DND-41 (cell line): ENCODE measurements at regions not wholly inside any gene's neighbourhood (a gene's known extent, or its start where the extent isn't known, plus 50 kb on each side); places are given as distances from the start of the nearest gene placed in this dataset.

Experiments
- ATAC-seq: fragments of 200-7000 bp; cut with Tn5 transposase; 3 replicates; pipeline ENCODE4 v1.9.1; 2021; ENCODE audit warnings: low read depth; ENCODE audit not compliant: insufficient read depth
- DNase-seq: peaks from one replicate; pipeline ENCODE4 v3.0.0-alpha.2; 2020
- H2AFZ ChIP-seq: 2 replicates; pipeline ENCODE4 v1.6.0; 2012; ENCODE audit warnings: low read depth, low read length
- H3K27ac ChIP-seq: 2 replicates; pipeline ENCODE4 v1.5.1; 2012; ENCODE audit warnings: low read length, inconsistent platforms
- H3K27me3 ChIP-seq: fragments of 200-600 bp; sonication (generic); 2 replicates; pipeline ENCODE4 v1.6.0; 2012; ENCODE audit warnings: low read length, mild to moderate bottlenecking, inconsistent platforms; ENCODE audit not compliant: insufficient read depth, poor library complexity
- H3K36me3 ChIP-seq: 2 replicates; pipeline ENCODE4 v1.5.1; 2012; ENCODE audit warnings: low read length, inconsistent platforms; ENCODE audit not compliant: insufficient read depth
- H3K4me1 ChIP-seq: 2 replicates; pipeline ENCODE4 v1.5.1; 2012; ENCODE audit warnings: mild to moderate bottlenecking, low read length; ENCODE audit not compliant: insufficient read depth
- H3K4me2 ChIP-seq: 2 replicates; pipeline ENCODE4 v1.6.0; 2012; ENCODE audit warnings: mild to moderate bottlenecking, moderate library complexity, low read length, inconsistent platforms; ENCODE audit not compliant: insufficient read depth
- H3K4me3 ChIP-seq, 2 experiments: fragments of 200-600 bp in 1 of 2; shearing (Covaris generic) in 1 of 2; 2 replicates each; pipeline ENCODE4 v1.5.1; 2012 to 2016; ENCODE audit warnings: inconsistent platforms in 2 of 2, low read length in 2 of 2, mild to moderate bottlenecking in 2 of 2, low read depth in 1 of 2, moderate library complexity in 1 of 2
- H3K79me2 ChIP-seq: 2 replicates; pipeline ENCODE4 v1.6.0; 2012; ENCODE audit warnings: low read length, inconsistent platforms; ENCODE audit not compliant: insufficient read depth
- H3K9ac ChIP-seq: 2 replicates; pipeline ENCODE4 v1.6.0; 2012; ENCODE audit warnings: low read depth, mild to moderate bottlenecking, inconsistent platforms, low read length, moderate library complexity
- H3K9me3 ChIP-seq: 2 replicates; pipeline ENCODE4 v1.5.1; 2012; ENCODE audit warnings: low read length, moderate library complexity, mild to moderate bottlenecking, inconsistent platforms; ENCODE audit not compliant: insufficient read depth, severe bottlenecking
- H4K20me1 ChIP-seq: 2 replicates; pipeline ENCODE4 v1.6.0; 2012; ENCODE audit warnings: low read length; ENCODE audit not compliant: insufficient read depth
- EZH2 ChIP-seq: IDR thresholded peaks from 3 replicates; pipeline ENCODE4 v1.6.1; 2012; ENCODE audit warnings: borderline replicate concordance, low read depth, mild to moderate bottlenecking, moderate library complexity, low read length, inconsistent platforms; ENCODE audit not compliant: severe bottlenecking
- TF ChIP-seq, protein P1 (sequence below): IDR thresholded peaks from 2 replicates; pipeline ENCODE4 v1.5.1; 2012; ENCODE audit warnings: borderline replicate concordance, low read length, moderate library complexity, mild to moderate bottlenecking; ENCODE audit not compliant: poor library complexity, severe bottlenecking; ENCODE audit errors: extremely low read depth

DNA sequence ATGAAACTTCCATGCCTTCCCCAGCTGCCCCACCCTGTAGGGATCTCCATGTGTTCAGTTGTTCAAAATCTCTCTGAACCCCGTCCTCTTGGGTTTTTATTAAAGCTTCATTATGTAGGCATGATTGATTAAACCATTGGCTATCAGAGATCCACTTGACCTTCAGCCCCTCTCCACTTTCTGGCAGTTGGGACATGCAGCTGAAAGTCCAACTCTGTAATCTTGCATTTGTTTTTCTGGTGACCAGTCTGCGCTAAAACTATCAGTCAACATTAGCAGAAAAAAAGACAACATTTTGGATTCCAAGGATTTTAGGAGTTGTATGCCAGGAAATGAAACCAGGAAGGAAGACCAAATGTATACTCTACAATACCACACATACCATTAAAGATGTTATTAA lies 1115.1 kb downstream of the XPNPEP1 start:
- H3K9ac ChIP-seq: no peak overlapping the region
- no peak overlapping the region for H3K4me2 ChIP-seq
- H3K27ac ChIP-seq: no peak overlapping the region
- ATAC-seq (no peak), DNase-seq (no peak)
- TF ChIP-seq, protein P1, sequence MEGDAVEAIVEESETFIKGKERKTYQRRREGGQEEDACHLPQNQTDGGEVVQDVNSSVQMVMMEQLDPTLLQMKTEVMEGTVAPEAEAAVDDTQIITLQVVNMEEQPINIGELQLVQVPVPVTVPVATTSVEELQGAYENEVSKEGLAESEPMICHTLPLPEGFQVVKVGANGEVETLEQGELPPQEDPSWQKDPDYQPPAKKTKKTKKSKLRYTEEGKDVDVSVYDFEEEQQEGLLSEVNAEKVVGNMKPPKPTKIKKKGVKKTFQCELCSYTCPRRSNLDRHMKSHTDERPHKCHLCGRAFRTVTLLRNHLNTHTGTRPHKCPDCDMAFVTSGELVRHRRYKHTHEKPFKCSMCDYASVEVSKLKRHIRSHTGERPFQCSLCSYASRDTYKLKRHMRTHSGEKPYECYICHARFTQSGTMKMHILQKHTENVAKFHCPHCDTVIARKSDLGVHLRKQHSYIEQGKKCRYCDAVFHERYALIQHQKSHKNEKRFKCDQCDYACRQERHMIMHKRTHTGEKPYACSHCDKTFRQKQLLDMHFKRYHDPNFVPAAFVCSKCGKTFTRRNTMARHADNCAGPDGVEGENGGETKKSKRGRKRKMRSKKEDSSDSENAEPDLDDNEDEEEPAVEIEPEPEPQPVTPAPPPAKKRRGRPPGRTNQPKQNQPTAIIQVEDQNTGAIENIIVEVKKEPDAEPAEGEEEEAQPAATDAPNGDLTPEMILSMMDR: no peak
- TF ChIP-seq EZH2: no peak
- no peaks in the 10 kb centered on the region for H3K79me2 ChIP-seq
- H3K4me3 ChIP-seq: no peak overlapping the region
- H3K4me1 ChIP-seq: no peaks in the 10 kb centered on the region
- no peaks in the 10 kb centered on the region for H3K9me3 ChIP-seq
- H3K36me3 ChIP-seq: no peaks in the 10 kb centered on the region
- H4K20me1 ChIP-seq: no peaks in the 10 kb centered on the region
- no peaks in the 10 kb centered on the region for H3K27me3 ChIP-seq
- H2AFZ ChIP-seq: no peak overlapping the region

DNA sequence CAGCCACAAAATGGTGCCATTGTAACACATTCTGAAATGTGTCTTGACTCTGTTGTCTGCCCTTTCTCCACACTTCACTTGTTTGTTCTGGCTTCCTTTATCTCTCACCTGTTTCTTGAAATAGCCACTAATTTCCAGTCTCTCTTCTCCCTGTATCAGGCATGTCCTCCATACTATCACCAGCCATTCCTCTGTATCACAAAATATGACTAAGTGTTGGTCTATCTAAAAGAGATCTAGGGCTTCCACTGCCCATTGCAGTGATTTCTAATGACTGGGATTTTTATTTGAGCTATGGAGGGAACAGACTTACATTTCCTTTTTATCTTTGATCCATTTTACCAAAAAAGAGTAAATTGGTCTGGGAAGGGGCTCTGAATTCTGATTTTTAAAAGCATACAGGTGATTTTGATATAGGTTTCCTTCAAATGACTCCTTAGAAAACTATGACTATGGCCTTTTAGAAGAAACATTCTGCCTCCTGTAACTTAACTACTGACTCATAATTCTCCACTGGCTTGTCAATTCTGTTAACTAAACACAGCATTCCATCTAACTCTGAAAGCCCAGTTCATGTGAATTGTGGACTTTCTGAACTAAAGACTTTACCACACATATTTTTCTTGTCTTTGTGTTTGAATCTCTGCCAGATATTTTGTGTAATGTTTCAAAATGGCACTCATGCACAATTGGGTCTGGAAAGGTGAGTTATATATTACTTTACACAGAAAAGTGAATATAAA lies 1121.4 kb downstream of the XPNPEP1 start:
- Histone ChIP-seq H4K20me1 (no peaks in the 10 kb centered on the region), H3K4me3 (no peak overlapping the region), H3K4me1 (no peaks in the 10 kb centered on the region), H3K9ac (no peak overlapping the region), H3K27ac (no peak overlapping the region), H3K27me3 (no peaks in the 10 kb centered on the region), H3K9me3 (no peaks in the 10 kb centered on the region), H3K79me2 (no peaks in the 10 kb centered on the region), H2AFZ (no peak overlapping the region), H3K4me2 (no peak overlapping the region), H3K36me3 (no peaks in the 10 kb centered on the region)
- ATAC-seq (no peak), DNase-seq (no peak)
- no peak for TF ChIP-seq EZH2
- TF ChIP-seq, protein P1: no peak

DNA sequence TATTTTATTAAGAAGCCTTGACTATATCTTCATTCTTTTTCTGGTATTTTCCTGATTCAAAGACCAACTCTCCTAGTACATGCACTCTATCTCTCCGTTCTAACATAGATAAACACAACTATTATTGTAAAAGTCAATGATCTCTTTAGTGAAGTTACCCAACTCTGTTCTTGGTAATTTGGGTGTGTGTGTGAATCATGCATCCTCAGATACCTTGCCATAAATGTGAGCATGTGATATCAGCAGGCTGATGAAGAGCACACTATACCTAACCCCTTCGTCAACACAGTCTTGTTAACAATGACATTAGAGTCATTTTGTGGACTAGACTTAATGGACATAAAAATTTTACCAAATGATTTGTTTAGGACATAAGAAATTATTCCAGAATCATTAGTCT lies 1122.1 kb downstream of the XPNPEP1 start:
- Histone ChIP-seq H3K27me3 (no peaks in the 10 kb centered on the region), H3K4me2 (no peak overlapping the region), H4K20me1 (no peaks in the 10 kb centered on the region), H3K4me1 (no peaks in the 10 kb centered on the region), H2AFZ (no peak overlapping the region), H3K79me2 (no peaks in the 10 kb centered on the region), H3K27ac (no peak overlapping the region), H3K9me3 (no peaks in the 10 kb centered on the region), H3K4me3 (no peak overlapping the region), H3K9ac (no peak overlapping the region), H3K36me3 (no peaks in the 10 kb centered on the region)
- no peak for ATAC-seq
- no peak for DNase-seq
- no peak for TF ChIP-seq EZH2
- TF ChIP-seq, protein P1: no peak

DNA sequence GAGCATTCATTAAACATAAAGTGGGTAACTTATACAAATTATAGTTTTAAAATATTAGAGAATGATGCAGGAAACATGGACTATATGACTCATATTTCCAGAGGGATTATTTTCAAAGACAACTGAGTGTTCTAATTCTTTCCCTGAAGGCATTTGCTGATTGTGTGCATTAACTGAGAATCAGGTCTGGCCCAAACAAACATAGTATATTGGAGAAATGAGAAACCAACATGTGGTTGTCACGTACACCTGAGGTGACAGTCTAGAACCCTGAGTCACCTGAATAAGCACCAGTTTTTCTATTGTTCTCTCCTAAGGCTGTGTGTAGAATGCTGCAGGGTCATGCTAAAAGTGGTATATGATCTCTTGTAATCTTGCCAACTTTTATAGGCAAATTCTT lies 1125.7 kb downstream of the XPNPEP1 start:
- Histone ChIP-seq H3K4me3 (no peak overlapping the region), H3K4me2 (no peak overlapping the region), H3K9me3 (no peaks in the 10 kb centered on the region), H3K79me2 (no peaks in the 10 kb centered on the region), H3K4me1 (no peaks in the 10 kb centered on the region), H4K20me1 (no peaks in the 10 kb centered on the region), H3K27me3 (no peaks in the 10 kb centered on the region), H3K9ac (no peak overlapping the region), H3K36me3 (no peaks in the 10 kb centered on the region), H2AFZ (no peak overlapping the region), H3K27ac (no peak overlapping the region)
- no peak for DNase-seq
- ATAC-seq: no peak
- no peak for TF ChIP-seq EZH2
- TF ChIP-seq, protein P1: no peak
